GM18499 (cell line): ENCODE measurements at regions not wholly inside any gene's neighbourhood (a gene's known extent, or its start where the extent isn't known, plus 50 kb on each side); places are given as distances from the start of the nearest gene placed in this dataset.

Experiments used
- ATAC-seq: cut with Tn5 transposase; IDR thresholded peaks from one replicate; pipeline ENCODE4 v1.9.1; 2021; ENCODE audit warnings: moderate number of reproducible peaks; ENCODE audit not compliant: insufficient read depth, unreplicated experiment

DNA sequence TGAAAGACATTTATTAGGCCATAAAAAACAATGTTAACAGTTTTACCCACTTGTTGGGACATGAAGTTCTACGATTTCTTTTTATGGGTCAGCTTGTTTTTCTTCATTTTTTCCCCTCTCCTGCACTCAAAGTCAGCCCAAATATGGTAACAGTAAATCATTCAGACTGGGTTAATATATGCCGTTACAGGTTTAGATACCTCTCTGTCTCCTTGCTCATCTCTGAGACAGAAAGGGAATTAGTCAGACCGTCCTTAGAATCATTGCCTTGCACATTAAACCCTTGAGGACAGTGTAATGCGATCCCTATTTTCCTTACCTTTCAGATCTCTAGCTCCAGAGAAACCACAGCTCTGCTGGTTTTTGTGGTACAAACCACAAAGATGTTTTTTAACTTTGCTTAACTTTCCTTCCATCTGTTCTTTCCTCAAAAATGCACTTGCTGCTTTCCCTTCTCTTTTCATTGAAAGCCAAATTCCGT lies 613.3 kb downstream of the PLPP3 start:
- no peak for ATAC-seq

GRCh38 chr1:55962472-55962871 lies 616.9 kb downstream of the PLPP3 start:
- ATAC-seq: no peak

- ATAC-seq: no peak
Measured at GRCh38 chr1:55959136-55959548, 620.2 kb downstream of the PLPP3 start.

DNA sequence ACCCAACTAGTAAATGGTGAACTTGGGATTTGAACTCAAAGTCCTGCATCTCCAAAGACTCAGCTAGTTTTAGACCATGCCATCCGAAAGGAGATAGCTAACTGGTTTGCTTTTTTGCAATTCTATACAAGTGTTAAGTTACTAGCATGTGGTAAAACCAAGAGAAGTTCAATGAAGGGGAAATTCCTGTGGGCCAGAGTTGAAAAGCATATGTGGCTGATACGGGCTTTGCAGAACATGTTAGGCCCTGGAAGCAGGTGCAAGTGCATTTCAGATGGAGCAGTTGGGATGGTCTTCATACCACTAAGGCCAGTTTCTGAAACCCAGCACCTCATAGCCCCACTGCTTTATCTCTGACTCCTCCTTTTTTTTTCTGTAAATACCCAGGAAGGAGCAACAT lies 620.9 kb downstream of the PLPP3 start:
- ATAC-seq: no peak

GRCh38 chr1:55957276-55957675 lies 622.1 kb downstream of the PLPP3 start:
- ATAC-seq: no peak

- no peak for ATAC-seq
Measured at GRCh38 chr1:55955016-55955621, 624.2 kb downstream of the PLPP3 start.

- no peak for ATAC-seq
Measured at GRCh38 chr1:55951291-55951690, 628.1 kb downstream of the PLPP3 start.

GRCh38 chr1:55947446-55947845 lies 631.9 kb downstream of the PLPP3 start:
- ATAC-seq: no peak

GRCh38 chr1:55943721-55944435 lies 635.5 kb downstream of the PLPP3 start:
- ATAC-seq: no peak

DNA sequence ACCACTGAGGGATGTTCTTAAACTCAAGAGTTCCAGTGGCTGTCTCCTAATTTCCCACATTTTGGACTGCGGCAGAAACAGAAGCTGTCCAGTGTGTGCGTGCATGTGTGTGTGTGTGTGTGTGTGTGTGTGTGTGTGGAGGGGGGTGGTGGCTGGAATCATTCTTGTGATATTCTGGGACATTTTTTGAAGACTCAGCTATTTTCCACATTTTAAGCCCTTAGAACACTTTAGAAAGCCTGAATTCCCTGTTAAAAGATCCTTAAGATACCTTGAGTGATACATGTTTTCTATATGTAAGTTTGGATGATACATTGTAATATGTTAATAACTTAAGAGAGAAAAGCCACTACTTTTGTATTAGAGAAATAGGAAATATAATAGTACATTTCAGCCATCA lies 636.4 kb downstream of the PLPP3 start:
- ATAC-seq: no peak

- ATAC-seq: no peak
Measured at GRCh38 chr1:55939866-55940265, 639.5 kb downstream of the PLPP3 start.

DNA sequence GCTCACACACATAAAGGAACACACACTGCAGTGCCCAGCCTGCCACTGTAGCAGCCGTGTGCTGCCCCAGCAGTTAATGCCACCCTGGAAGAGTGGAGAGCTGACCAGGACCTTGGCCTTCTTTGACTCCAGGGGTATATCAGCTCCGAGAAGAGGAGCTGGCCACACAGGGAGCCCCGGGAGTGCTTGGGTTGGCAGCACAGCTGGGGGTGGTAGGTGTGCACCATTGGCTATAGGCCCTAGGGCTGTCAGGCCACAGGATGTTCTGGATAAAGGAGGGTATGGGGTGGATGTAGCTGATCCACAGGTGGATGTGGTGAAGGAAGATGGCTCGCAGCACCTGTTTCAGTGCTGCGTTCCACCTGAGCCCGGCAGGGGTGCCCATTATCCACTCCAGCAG lies 640.5 kb downstream of the PLPP3 start:
- ATAC-seq: no peak

DNA sequence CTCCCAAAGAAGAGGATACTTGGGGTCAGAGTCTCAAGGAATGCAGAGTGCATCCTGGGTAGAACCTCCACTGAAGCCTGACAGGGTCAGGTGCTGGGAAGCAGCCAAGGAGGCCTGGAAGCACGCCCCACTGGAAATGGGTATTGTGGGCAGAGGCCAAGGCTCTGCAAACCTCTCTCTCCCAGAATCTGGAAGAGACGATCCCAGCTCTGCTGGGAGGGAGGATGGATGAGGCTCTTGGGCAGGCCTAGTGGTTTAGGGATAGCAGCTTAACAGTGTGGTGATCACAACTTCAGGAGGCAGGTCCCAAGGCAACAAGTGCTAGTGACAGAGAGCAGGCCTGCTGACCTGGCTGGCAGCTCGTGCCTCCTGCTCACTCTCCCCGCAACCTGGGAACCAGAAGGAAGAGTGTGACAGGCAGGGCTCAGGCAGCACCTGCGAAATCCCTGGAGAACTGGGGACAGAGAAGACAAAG lies 641.0 kb downstream of the PLPP3 start:
- ATAC-seq: no peak

DNA sequence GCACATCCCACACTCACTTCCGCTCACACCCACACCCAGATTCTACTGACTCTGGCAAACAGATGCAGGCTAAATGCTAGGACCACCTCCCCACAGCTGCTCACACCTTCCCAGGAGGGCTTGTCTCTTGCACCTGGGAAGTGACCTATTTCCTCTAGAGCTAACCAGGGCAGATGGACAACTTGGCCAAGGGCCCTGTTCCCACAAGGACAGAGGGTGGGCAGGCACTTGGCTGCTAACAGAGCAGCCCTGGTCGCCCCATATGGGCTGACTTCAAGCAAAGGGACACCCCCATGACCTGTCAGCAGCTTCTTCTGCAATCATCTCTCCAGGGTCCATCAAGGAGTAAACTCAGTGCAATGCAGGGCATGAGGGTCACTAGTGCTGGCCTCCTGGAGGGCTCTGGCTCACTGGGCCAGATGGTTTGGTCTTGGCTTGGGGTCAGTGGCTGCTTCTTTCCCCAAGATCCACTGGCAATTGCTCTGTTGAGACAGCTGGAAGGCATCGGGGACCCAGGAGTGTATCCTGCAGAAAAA lies 641.5 kb downstream of the PLPP3 start:
- no peak for ATAC-seq

DNA sequence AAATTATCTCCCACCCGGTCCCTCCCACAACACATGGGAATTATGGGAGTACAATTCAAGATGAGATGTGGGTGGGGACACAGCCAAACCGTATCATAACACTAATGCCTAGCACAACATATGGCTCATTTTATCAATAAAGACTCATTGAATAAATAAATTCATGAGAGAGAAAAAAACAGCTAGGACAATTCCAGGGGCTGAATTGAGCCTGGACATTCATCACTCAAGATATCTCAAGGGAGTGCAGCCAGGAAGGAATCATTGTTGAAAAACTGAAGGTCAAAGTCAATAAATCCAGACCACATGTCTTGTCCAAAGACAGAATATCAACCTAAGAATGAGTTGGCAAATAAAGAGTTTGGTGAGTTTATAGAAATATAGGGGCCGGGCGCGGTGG lies 644.1 kb downstream of the PLPP3 start:
- ATAC-seq: no peak

GRCh38 chr1:55932402-55932801 lies 647.0 kb downstream of the PLPP3 start:
- no peak for ATAC-seq

- ATAC-seq: no peak
Measured at GRCh38 chr1:55931081-55931940, 648.1 kb downstream of the PLPP3 start.

GRCh38 chr1:55929652-55930051 lies 649.7 kb downstream of the PLPP3 start:
- no peak for ATAC-seq

DNA sequence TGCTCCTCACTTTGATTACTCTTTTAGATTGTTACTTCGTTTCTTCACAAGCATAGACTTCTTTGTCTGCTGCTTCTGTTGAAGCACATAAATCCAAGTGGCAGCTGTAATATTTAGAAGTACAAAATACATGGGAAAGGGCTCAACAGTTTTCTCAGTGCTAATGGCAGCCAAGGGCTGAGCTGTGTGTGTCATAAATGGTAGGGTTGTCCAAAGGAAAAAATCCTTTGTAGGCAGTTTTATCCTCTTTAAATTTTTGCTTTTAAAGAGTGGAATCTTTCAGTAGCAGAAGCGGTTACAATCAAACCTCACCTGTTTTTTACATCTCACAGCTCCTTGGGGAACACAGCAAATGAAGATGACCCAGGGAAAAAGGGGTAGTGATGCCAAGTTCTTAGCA lies 650.8 kb downstream of the PLPP3 start:
- no peak for ATAC-seq

DNA sequence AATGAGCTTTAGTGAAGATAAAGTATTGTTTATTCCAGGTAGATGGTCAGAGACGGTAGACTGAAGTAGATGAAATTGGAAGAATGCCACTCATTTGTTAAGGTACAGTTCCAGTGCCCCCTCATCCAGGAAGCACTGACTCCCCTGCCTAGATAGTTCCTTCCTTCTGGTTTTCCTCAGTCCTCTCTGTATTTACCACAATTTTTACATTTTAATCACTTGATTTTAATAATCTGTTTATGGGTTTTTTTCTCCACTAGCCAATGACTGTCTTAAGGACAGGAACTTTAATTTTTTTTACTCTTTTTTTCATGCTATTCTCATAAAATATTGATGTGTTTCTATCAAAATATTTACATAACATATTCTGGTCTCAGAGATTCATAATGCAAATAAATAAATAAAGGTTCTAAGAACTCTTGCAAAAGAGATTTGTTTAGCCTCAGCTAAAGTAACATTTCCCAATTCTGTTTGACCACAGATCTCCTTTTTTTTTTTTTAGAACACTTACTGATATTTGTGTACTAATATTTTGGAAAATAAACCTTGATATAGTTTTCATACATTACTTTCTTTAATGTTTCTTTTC lies 651.6 kb downstream of the PLPP3 start:
- no peak for ATAC-seq
